ENCODE measurements at regions not wholly inside any gene's neighbourhood (a gene's known extent, or its start where the extent isn't known, plus 50 kb on each side); places are given as distances from the start of the nearest gene placed in this dataset.

- TF ChIP-seq ZNF609 (CRISPR knock-in tag; IDR thresholded peaks at IDR 0.05; ENCODE audit: borderline replicate concordance), result no peak
These were observed 400.5 kb upstream of the FSIP2 start (continued) for GRCh38 chr2:185338104-185338503.

GRCh38 chr2:185347445-185347844, 391.2 kb upstream of the FSIP2 start:
- ATAC-seq (no peak), DNase-seq (ENCODE audit: extremely low read depth in 1 of 4, low spot score in 3 of 4) (no peak), FAIRE-seq (no peak)
- ChIA-PET CTCF (ENCODE audit: low intra/inter-chr PET ratio) (no interaction called here), POLR2A (interaction anchor here (0.7 kb wide), 1 partner anchor 811 kb away, joined by 3 read pairs; no protein-coding TSS in a partner anchor)
- Histone ChIP-seq H3K9me3 (replicated peaks; ENCODE audit: control insufficient read depth, insufficient read depth, low read depth, low read length) (peaks cover 2% of the 10 kb centered on the region; the same call in 1 of the 2 replicates), H3K27me3 (ENCODE audit: control insufficient read depth in 2 of 2, insufficient read depth in 2 of 2, low read length in 2 of 2) (no peaks in the 10 kb centered on the region), H3K36me3 (ENCODE audit: control insufficient read depth, insufficient read depth, low read length) (no peaks in the 10 kb centered on the region), H3K4me2 (ENCODE audit: insufficient read depth, low read length) (no peak overlapping the region), H4K20me1 (replicated peaks; ENCODE audit: control insufficient read depth, insufficient read depth, low read length) (no peaks in the 10 kb centered on the region), H2AFZ (ENCODE audit: low read depth, low read length) (no peak overlapping the region), H3K4me3 (no peak overlapping the region), H3K79me2 (ENCODE audit: control insufficient read depth, insufficient read depth, low read length) (no peaks in the 10 kb centered on the region), H3K4me1 (replicated peaks in 1 of 2; ENCODE audit: control insufficient read depth in 2 of 2, insufficient read depth in 2 of 2, low read length in 2 of 2) (no peaks in the 10 kb centered on the region), H3K9me1 (ENCODE audit: control insufficient read depth, insufficient read depth, low read length) (no peaks in the 10 kb centered on the region), H3K9ac (ENCODE audit: insufficient read depth in 1 of 2, low read depth in 2 of 2, low read length in 2 of 2) (no peak overlapping the region), H3K27ac (ENCODE audit: extremely low read depth, low read depth, low read length) (no peak overlapping the region)
- 0% methylated on average over 2 of the region's 2 CpGs for WGBS (ENCODE audit: insufficient coverage, low coverage, missing lambda C conversion rate)
- TF ChIP-seq ZNF347 (CRISPR knock-in tag; IDR thresholded peaks at IDR 0.05; ENCODE audit: low read depth) (no peak), EP300 (IDR thresholded peaks at IDR 0.05; ENCODE audit: low read length) (no peak), SIX5 (IDR thresholded peaks at IDR 0.05; ENCODE audit: borderline replicate concordance in 1 of 2, insufficient read depth in 1 of 2, low read depth in 1 of 2, low read length in 2 of 2) (no peak), SAFB2 (IDR thresholded peaks at IDR 0.05; ENCODE audit: borderline replicate concordance, low read depth, low read length, severe bottlenecking) (no peak), USF1 (CRISPR knock-in tag; IDR thresholded peaks at IDR 0.05) (no peak), STAT5B (CRISPR knock-in tag; IDR thresholded peaks at IDR 0.05) (no peak), SRSF1 (IDR thresholded peaks at IDR 0.05; ENCODE audit: low read depth, low read length) (no peak), GATAD2B (IDR thresholded peaks at IDR 0.05; ENCODE audit: borderline replicate concordance) (no peak), ZKSCAN8 (CRISPR knock-in tag; IDR thresholded peaks at IDR 0.05) (no peak)
- intact Hi-C loops (cut with micrococcal nuclease), result no loop called here
- in situ Hi-C loops (cut with MboI), result no loop called here
- no TSS peak for BruUV-seq (replicated peaks)
